GM12878 (cell line): ENCODE measurements at regions not wholly inside any gene's neighbourhood (a gene's known extent, or its start where the extent isn't known, plus 50 kb on each side); places are given as distances from the start of the nearest gene placed in this dataset.

ENCODE experiments used
- EGR1 ChIP-seq, 2 experiments: IDR thresholded peaks; 1 replicate in 1 of 2; 2 replicates in 1 of 2; pipeline ENCODE4 v1.6.1; 2011 to 2012; ENCODE audit warnings: low read depth in 2 of 2, low read length in 2 of 2, borderline replicate concordance in 1 of 2, mild to moderate bottlenecking in 1 of 2, moderate library complexity in 1 of 2
- KDM1A ChIP-seq: fragments of 200-600 bp; sonication (generic); IDR thresholded peaks from 2 replicates; pipeline ENCODE4 v1.6.1; 2016; ENCODE audit warnings: borderline replicate concordance
- POLR2A ChIP-seq: IDR thresholded peaks from 2 replicates; pipeline ENCODE4 v1.6.1; 2011; ENCODE audit warnings: low read depth, mild to moderate bottlenecking, low read length
- SUZ12 ChIP-seq: fragments of 200-600 bp; sonication (generic); IDR thresholded peaks from one replicate; pipeline ENCODE4 v1.6.1; 2018; ENCODE audit warnings: antibody characterized with exemption, mild to moderate bottlenecking; ENCODE audit not compliant: unreplicated experiment
- TAF1 ChIP-seq: IDR thresholded peaks from 2 replicates; pipeline ENCODE4 v1.6.1; 2011; ENCODE audit warnings: mild to moderate bottlenecking, low read depth, low read length, borderline replicate concordance

DNA sequence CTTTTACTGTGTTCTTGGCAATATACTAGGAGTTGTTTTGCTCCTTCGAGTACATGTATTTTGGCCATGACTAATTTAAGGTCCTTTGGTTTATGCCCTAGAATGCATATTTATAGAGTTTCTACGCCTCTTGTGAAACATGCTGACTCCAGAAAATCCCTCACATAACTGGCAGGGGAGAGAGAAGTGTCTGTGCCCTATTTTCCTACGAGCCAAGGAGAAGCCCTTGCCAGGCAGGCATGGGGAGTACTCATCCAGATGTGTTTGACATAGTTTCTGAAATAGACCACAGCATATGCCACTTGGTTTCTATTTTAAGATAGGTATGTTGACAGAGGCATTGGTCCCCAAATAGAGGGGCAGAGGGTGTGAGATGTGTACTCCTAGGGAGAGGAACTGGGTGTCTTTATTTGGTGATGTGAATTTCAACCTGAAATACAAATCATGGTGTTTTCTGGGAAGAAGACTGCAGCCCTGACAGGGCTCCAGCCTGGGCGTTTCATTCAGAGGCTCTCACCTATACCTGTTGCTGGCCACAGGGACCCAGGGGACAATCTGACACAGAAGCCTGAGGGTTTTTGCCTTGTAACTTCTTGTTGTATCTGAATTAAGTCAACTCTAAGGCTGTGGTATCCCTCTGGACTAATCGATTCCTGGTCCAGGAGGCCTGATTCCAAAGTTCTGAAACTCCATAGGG lies 267.8 kb upstream of the C2CD4B start:
- TF ChIP-seq SUZ12, result no peak
- TF ChIP-seq POLR2A, result no peak
- TF ChIP-seq TAF1, result no peak
- TF ChIP-seq KDM1A, result no peak
- no peak for TF ChIP-seq EGR1 (IDR thresholded peaks at IDR 0.05; ENCODE audit: borderline replicate concordance in 1 of 2, low read depth in 2 of 2, low read length in 2 of 2)
